ENCODE measurements at regions not wholly inside any gene's neighbourhood (a gene's known extent, or its start where the extent isn't known, plus 50 kb on each side); places are given as distances from the start of the nearest gene placed in this dataset.

GRCh38 chr16:51896013-51896412, 650.9 kb downstream of the TOX3 start:
- no peak for DNase-seq
- intact Hi-C loops (cut with micrococcal nuclease; ENCODE audit: unreplicated experiment): no loop called here
- no peak for TF ChIP-seq CTCF (IDR thresholded peaks at IDR 0.05; ENCODE audit: unreplicated experiment)
- no peak overlapping the region for H3K4me3 Mint-ChIP-seq (ENCODE audit: low read depth, unreplicated experiment)
- CTCF ChIA-PET: no interaction called here
- no peak overlapping the region for H3K27ac Mint-ChIP-seq (ENCODE audit: unreplicated experiment)
- H3K36me3 Mint-ChIP-seq (ENCODE audit: insufficient read depth, unreplicated experiment): no peaks in the 10 kb centered on the region
- BruUV-seq (replicated peaks): no TSS peak
- no peaks in the 10 kb centered on the region for H3K4me1 Mint-ChIP-seq (ENCODE audit: low read depth, unreplicated experiment)
- no peaks in the 10 kb centered on the region for H3K9me3 Mint-ChIP-seq (ENCODE audit: low read depth, unreplicated experiment)
- H3K27me3 Mint-ChIP-seq (ENCODE audit: unreplicated experiment): no peaks in the 10 kb centered on the region

GRCh38 chr16:51892293-51893007, 654.5 kb downstream of the TOX3 start:
- CTCF ChIA-PET: no interaction called here
- H3K27ac Mint-ChIP-seq (ENCODE audit: unreplicated experiment): no peak overlapping the region
- peaks cover 5% of the 10 kb centered on the region for H3K4me1 Mint-ChIP-seq (ENCODE audit: low read depth, unreplicated experiment)
- H3K27me3 Mint-ChIP-seq (ENCODE audit: unreplicated experiment): no peaks in the 10 kb centered on the region
- TF ChIP-seq CTCF (IDR thresholded peaks at IDR 0.05; ENCODE audit: unreplicated experiment): no peak
- intact Hi-C loops (cut with micrococcal nuclease; ENCODE audit: unreplicated experiment): no loop called here
- H3K9me3 Mint-ChIP-seq (ENCODE audit: low read depth, unreplicated experiment): no peaks in the 10 kb centered on the region
- DNase-seq: no peak
- no peak overlapping the region for H3K4me3 Mint-ChIP-seq (ENCODE audit: low read depth, unreplicated experiment)
- BruUV-seq (replicated peaks): no TSS peak
- no peaks in the 10 kb centered on the region for H3K36me3 Mint-ChIP-seq (ENCODE audit: insufficient read depth, unreplicated experiment)

- Mint-ChIP-seq H3K4me1 (ENCODE audit: low read depth, unreplicated experiment) (peaks cover 8% of the 10 kb centered on the region), H3K36me3 (ENCODE audit: insufficient read depth, unreplicated experiment) (no peaks in the 10 kb centered on the region), H3K27ac (ENCODE audit: unreplicated experiment) (no peak overlapping the region), H3K9me3 (ENCODE audit: low read depth, unreplicated experiment) (no peaks in the 10 kb centered on the region), H3K4me3 (ENCODE audit: low read depth, unreplicated experiment) (no peak overlapping the region), H3K27me3 (ENCODE audit: unreplicated experiment) (no peaks in the 10 kb centered on the region)
- DNase-seq: no peak
- BruUV-seq (replicated peaks): no TSS peak
- no peak for TF ChIP-seq CTCF (IDR thresholded peaks at IDR 0.05; ENCODE audit: unreplicated experiment)
- CTCF ChIA-PET: interaction anchor here (0.6 kb wide), 1 partner anchor 13 kb away, joined by 10 read pairs; no protein-coding TSS in a partner anchor
- intact Hi-C loops (cut with micrococcal nuclease; ENCODE audit: unreplicated experiment): no loop called here
These were observed 658.4 kb downstream of the TOX3 start for GRCh38 chr16:51888534-51888933.

GRCh38 chr16:51888016-51888415, 658.9 kb downstream of the TOX3 start:
- intact Hi-C loops (cut with micrococcal nuclease; ENCODE audit: unreplicated experiment): no loop called here
- no peak for TF ChIP-seq CTCF (IDR thresholded peaks at IDR 0.05; ENCODE audit: unreplicated experiment)
- Mint-ChIP-seq H3K27me3 (ENCODE audit: unreplicated experiment) (no peaks in the 10 kb centered on the region), H3K27ac (ENCODE audit: unreplicated experiment) (no peak overlapping the region), H3K4me1 (ENCODE audit: low read depth, unreplicated experiment) (peaks cover 8% of the 10 kb centered on the region), H3K36me3 (ENCODE audit: insufficient read depth, unreplicated experiment) (no peaks in the 10 kb centered on the region), H3K9me3 (ENCODE audit: low read depth, unreplicated experiment) (no peaks in the 10 kb centered on the region), H3K4me3 (ENCODE audit: low read depth, unreplicated experiment) (no peak overlapping the region)
- CTCF ChIA-PET: no interaction called here
- DNase-seq: no peak
- BruUV-seq (replicated peaks): no TSS peak

Data from Calu3 (cell line).